HG03139 (cell line): ENCODE measurements at regions not wholly inside any gene's neighbourhood (a gene's known extent, or its start where the extent isn't known, plus 50 kb on each side); places are given as distances from the start of the nearest gene placed in this dataset.
A peak's percentile ranks its signal among the peaks of the same experiment; 100 is the strongest.

ENCODE experiments used
- ATAC-seq: cut with Tn5 transposase; IDR thresholded peaks from one replicate; pipeline ENCODE4 v1.9.1; 2021; ENCODE audit not compliant: unreplicated experiment

DNA sequence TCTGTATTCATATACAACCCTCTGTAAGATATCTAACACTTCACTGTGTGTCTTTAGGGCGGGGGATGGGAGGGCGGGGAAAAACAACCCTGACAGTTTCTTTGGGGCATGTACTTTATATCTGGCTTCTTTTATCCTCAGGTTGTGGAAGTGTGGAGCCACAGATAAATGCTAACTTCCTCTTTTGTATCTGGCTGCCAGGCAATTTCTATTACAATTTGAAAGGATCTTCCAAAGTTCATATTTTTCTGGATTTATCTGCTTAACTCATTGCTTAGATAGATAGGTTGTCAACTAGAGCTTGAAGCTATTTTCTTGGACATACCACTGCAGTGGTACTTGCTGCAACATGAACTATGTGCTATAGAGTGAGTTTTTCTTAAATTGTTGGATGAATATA lies 393.0 kb downstream of the LMO7 start:
- no peak for ATAC-seq

DNA sequence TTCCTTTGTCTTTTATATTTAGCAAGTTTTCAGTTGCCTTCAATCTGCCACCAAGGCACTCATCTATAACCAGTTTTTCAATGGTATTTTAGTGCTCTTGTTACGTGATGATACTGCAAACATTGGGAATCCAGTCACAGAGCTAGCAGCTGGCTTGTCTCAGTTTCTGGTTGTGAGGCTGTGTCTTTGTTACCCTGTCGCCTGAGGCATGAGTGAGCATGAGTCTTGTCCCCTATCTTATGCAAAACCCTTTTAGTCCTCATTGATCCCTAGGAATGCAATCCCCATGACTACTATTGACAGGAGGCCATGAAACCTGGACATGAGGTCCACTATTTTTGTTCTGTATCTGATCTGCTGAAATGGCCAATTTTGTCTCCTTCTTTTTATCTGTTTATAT lies 391.0 kb downstream of the LMO7 start:
- ATAC-seq: no peak

- ATAC-seq: no peak
Measured at GRCh38 chr13:76025392-76025791, 389.3 kb downstream of the LMO7 start.

DNA sequence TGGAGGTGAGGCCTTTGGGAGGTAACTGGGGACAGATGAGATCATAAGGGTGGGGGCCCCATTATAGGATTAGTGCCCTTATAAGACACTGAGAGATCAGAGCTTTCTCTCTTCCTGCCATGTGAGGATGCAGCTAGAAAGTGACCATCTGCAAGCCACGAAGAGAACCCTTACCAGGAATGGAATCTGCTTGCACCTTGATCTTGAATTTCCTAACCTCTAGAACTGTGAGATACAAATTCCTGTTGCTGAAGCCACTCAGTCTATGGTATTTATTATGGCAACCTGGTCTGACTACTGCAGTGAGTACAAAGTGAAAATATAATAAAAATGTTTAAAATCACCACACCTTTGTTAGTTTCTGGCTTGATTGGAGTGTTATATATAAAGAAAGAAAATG lies 388.0 kb downstream of the LMO7 start:
- no peak for ATAC-seq

- no peak for ATAC-seq
Measured at GRCh38 chr13:76023652-76024051, 387.5 kb downstream of the LMO7 start.

GRCh38 chr13:76020421-76020955 lies 384.4 kb downstream of the LMO7 start:
- ATAC-seq: no peak

DNA sequence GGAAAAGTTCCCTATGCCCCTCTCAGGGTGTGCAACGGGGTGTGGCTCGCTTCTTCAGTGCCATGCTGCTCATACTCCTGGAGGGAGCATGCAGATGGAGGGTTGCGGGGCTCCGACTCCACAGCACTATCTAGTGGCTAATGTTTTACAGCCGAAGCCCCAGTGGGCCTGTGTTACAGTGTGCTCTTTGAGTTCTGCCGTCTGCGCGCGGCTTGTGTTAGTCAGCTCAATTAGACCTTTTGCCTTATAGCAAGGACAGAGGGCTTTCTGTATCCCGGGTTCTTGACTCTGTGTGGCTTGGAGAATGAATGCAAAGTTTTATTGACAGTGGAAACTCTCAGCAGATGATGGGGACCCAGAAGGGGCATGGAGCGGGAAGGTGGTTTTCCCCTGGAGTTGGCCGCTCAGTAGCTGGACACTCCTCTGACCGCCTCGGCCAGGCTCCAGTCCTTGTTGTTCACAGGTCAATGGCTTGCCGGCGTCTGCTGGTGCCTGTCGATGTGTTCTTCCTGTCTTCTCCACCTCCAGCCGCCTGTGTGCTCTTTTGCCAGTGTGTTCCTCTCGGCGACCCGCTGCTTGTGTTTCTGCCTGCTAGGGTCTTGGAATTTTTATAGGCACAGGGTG lies 383.4 kb downstream of the LMO7 start:
- no peak for ATAC-seq

DNA sequence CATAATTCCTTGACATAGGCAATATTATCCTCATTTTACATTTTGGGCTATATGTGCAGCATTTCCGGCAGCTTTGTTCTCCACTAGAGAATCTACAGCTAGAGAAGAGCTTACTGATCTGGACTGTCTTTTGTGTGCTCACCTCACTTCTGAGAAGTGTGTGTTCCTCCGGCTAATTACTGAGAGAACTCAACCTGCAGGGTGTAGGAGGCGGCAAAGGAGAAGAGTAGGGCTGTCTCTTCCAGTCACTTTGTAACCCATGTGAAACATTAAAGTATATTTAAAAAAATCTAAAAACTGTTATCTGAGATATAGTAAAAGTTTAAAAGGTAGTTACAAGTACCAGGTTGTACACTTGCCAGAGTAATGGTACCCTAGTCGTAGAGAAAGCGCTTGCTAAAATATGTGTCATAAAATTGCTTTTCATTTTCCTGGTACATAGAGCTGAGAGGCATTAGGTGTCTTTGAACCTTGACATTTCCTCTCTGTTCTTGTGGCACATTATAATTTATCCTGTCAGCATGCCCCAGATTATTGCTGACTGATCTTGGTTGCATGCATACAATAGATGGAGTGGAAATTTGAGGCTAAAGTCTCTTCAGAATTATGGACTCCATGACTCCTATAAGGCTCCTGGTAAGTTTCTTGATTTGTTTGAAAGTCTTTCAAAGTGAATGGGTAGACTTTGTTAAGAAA lies 381.9 kb downstream of the LMO7 start:
- ATAC-seq: no peak

GRCh38 chr13:76016799-76017400 lies 380.8 kb downstream of the LMO7 start:
- ATAC-seq: no peak

- no peak for ATAC-seq
Measured at GRCh38 chr13:76014406-76015318, 378.5 kb downstream of the LMO7 start.

DNA sequence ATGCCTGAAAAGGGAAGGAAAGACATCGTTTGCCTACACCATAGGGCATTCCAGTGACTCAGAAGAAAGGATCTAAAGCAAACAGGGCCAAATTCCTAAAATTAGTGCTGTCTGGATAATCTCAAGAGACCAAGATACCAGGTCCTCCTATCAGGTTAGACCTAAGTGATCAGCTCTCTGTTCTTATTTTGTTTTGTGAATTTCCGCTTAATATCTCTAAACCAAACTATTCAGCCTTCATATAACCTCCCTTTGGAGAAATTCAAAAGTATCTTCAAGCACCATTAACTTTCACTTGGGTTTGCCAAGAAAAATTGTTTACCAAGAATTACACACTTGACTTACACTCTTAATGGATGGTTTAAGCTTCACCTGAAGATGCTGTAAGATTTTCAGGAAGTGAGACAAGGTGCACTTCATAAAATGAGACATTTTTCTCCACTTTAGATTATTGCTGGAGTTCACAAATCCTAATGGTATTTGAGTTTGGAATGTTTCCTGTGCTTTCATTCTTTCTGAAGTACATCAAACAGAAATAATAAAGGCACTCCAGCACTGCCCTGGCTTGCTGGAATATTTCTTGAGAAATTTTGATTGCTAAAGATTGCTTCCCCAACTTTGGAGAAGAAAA lies 376.1 kb downstream of the LMO7 start:
- ATAC-seq: no peak

- ATAC-seq: peak; percentile 74
Measured at GRCh38 chr13:76009267-76009890, 373.2 kb downstream of the LMO7 start.

DNA sequence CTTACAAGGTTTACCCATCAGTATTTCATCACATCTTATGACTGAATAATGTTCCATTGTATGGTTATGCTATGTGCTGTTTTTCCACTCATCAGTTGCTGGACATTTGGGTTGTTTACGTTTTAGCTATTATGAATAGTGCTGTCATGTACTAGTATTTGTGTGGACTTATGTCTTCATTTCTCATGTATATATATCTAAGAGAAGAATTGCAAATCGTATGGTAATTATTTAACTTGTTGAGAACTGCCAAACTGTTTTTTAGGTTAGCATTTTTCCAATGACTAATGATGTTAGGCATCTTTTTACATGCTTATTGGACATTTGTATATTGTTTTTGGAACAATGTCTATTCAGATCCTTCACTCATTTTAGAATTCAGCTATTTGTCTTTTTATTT lies 368.3 kb downstream of the LMO7 start:
- ATAC-seq: no peak

DNA sequence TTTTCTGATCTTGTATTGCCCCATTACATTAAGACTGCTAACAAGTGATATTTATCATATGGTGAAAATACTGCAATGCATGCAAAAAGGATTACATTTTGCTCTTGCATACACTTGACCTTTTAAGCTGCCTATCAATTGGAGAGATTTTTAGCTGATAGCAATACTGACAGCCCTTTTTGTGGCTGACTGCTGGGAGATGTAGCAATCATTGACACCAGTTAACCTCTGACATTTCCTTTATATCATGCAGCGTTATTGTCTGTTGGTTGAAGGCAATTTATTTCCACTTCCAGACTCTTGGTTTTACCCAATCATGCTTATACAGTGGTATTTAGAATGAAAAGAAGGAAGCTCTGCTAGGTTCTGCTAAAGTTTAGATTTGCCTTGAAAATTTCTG lies 364.0 kb downstream of the LMO7 start:
- ATAC-seq: no peak

- ATAC-seq: no peak
Measured at GRCh38 chr13:75996582-75996981, 360.5 kb downstream of the LMO7 start.

GRCh38 chr13:75995966-75996365 lies 359.8 kb downstream of the LMO7 start:
- no peak for ATAC-seq

GRCh38 chr13:75993823-75994222 lies 357.7 kb downstream of the LMO7 start:
- no peak for ATAC-seq

- ATAC-seq: no peak
Measured at GRCh38 chr13:75993241-75993640, 357.1 kb downstream of the LMO7 start.

DNA sequence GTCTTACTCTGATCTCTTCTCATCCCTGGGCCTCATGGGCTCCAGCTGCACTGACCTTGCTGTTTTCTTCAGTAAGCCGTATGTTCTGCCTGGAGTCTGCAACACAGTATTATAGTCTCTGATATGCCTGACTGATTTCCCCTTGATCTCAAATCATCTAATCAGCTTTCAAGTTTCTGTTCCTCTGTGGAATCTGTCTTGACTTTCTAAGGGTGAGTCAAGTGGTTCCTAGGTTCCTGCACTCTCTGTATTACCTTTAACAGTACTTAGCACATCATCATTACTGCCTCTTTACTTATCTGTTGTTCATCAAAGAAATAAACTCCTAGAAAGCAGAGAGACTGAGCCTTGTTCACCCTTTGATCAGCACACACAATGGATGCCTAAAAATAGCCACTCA lies 350.7 kb downstream of the LMO7 start:
- peak; percentile 99 for ATAC-seq

GRCh38 chr13:75985132-75985531 lies 349.0 kb downstream of the LMO7 start:
- ATAC-seq: no peak
